ENCODE measurements at regions not wholly inside any gene's neighbourhood (a gene's known extent, or its start where the extent isn't known, plus 50 kb on each side); places are given as distances from the start of the nearest gene placed in this dataset.
A peak's percentile ranks its signal among the peaks of the same experiment; 100 is the strongest.

DNA sequence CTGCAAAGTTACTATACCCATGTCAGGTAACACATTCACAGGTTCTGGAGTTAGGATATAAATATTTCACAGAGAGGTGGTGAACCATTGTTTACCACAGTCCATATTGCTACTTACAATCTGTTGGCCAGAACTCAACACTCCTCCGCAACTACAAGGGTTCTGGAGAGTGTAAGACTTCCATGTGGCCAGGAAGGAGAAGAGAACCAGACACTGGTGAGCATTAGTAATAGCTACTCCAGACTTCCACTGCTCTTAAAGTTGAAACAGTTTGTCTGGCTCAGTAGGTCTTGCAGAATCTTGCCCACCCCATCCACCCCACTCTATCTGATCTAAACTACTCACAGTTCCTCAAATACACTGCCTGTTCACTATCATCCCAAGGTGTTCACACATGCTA, 369.6 kb downstream of the DUSP6 start:
- no peak for DNase-seq

DNA sequence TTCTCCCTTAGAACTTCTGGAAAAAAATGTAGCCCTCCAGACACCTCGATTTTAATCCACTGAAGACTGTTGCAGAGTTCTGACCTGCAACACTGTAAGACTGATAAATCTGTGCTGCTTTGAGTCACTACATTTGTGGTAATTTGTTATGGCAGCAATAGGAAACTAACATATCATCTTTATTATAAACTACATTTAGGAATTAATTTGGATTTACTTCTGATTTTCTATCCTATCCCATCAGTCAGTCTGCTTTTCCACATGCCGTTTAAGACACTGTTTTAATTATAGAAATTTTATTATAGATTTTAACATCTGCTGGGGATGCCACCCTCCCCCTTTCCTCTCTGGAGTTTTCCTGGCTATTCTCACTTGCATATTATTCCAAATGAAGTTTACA, 375.2 kb downstream of the DUSP6 start:
- no peak for DNase-seq

- DNase-seq: no peak
These were observed 378.3 kb downstream of the DUSP6 start for GRCh38 chr12:88973998-88974397.

- DNase-seq: no peak
These were observed 381.6 kb downstream of the DUSP6 start for GRCh38 chr12:88970740-88971139.

DNA sequence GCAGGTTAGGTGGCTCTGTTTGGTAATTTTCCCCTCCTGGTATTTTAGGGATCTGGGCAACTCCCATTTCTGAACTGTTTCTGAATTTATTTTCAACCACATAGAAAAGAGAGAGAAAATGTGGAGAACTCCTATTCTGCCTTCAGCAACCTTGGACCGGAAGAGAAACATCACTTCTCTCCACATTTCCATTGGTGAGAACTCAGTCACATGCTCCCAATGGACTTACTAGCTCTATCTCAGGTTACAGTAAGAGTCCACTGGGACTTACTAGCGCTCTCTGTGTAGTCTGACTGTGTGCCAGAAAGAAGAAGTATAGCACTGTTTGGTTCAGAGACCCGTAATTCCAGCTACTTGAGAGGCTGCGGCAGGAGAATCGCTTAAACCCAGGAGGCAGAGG, 383.2 kb downstream of the DUSP6 start:
- no peak for DNase-seq

DNA sequence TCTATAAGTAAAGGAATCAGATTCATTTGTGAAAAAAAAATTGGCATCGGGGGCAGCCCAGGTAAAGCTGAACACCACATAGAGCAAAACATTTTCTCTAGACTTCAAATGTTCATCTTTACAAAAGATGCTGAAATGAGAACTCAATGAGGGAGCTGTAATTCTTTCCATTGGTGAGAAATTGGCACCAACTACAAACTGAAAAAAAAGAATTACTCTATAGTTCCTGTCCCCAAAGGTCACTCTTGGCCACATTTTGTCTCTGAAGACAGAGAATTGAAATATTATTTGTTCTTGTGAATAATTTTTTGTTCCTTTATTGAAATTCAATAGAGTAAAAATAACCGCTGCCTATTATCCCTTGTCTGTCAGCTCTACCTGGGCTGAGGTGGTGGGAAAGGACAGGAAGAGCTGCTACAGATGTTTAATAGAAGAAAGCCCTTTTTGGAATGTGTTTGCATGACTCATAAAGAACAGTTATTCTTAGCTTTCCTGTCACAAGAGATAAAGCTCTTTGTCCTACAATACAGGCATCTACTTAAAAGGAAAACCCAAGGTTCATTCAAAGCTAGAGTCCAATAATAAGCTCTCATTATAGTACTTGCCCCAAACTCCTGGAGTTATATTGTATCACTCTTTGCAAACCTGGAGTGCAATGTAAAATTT, 380.1 kb upstream of the KITLG start:
- DNase-seq: no peak

GRCh38 chr12:88958946-88959345, 378.7 kb upstream of the KITLG start:
- peak; percentile 47 for DNase-seq

- DNase-seq: peak; percentile 21
These were observed 377.9 kb upstream of the KITLG start for GRCh38 chr12:88958153-88958552.

DNA sequence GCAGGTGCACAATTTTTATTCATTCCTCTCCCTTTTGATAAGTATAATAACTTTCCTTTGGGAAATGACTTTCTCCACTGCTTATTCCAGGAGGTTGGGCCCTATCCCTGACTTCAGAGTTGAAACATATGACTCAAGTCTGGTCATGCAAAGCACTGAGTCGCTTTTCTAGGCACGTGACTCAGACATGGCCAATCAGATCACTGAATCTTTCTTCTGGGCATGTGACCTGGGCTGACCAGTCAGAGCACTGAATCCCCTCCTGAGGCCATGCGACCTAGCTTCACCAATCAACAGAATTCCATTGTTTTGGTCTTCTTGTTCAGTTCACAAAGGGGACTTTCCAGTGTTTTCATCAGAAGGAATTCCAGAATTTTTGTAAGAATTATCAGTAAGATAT, 377.1 kb upstream of the KITLG start:
- DNase-seq: no peak

DNA sequence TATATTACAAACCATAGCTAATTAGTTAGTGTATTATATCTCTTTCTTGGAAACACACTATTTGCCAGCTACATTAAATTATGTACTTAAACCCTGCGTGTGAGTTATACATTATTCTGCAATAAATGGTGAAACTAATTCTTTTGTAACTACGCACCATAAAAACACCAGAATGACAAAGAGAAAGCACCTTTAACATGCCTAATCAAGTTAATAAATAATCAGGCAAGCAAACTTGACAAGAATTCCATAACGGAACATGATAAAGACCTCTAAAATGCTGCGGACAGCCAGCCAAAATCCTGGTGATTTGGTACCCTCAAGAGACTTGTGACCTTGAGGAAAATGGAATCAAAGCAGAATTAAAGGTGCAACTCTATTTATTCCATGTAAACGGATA, 375.3 kb upstream of the KITLG start:
- no peak for DNase-seq

- DNase-seq: no peak
These were observed 372.8 kb upstream of the KITLG start for GRCh38 chr12:88953029-88953586.

DNA sequence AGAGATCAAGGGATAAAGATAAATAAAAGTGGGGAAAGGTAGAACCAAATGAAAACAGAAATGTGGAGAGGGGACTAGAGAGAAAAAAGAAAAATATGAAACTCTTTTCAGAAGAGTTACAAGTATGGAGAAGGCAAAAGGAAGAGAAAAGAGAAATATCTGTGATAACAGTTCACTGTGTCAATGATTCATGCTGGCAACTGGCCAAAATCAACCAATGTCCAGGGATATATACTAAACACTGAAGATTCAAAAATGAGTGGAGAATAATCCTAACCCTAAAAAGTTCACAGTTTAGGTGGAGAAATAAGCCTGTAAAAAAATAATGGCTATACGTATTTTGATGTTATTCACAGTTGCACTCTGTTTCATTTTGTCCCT, 372.3 kb upstream of the KITLG start:
- no peak for DNase-seq

DNA sequence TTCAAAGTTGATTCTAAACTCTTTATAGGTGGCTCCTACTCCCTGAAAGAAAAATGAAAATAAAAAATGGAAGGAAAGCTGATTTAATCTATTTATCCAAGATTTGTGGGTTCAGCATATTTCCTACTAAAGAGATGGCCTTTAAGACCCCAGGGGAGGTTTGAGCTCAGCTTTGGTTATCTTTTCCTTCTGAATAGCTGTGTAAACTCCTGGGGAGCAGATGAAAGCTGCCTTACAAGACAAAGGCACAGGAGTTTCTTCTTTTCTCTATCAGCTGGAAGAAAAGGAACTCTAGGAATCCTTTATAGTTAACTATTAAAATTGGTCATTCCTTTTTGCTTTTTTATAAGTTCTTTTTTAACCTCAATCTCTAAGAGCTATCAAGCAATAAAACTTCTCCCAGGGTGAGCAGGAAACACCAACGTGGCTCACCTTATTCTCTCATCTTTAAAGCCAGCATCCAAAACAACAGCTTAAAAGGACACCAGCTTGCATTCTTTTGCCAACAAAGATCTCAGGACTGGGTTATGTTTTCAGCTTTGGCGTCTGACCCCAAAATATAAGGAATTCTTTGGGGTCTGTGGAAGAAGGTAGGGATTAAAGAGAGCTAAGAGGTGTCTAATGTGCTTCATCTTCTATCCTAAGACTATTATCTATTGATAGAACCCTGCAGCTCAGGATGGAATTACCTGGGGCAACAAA, 371.7 kb upstream of the KITLG start:
- no peak for DNase-seq

- no peak for DNase-seq
These were observed 370.9 kb upstream of the KITLG start for GRCh38 chr12:88951177-88951576.

GRCh38 chr12:88947486-88948043, 367.3 kb upstream of the KITLG start:
- DNase-seq: no peak

- no peak for DNase-seq
These were observed 366.2 kb upstream of the KITLG start for GRCh38 chr12:88946372-88946997.

GRCh38 chr12:88945051-88945732, 364.9 kb upstream of the KITLG start:
- no peak for DNase-seq

DNA sequence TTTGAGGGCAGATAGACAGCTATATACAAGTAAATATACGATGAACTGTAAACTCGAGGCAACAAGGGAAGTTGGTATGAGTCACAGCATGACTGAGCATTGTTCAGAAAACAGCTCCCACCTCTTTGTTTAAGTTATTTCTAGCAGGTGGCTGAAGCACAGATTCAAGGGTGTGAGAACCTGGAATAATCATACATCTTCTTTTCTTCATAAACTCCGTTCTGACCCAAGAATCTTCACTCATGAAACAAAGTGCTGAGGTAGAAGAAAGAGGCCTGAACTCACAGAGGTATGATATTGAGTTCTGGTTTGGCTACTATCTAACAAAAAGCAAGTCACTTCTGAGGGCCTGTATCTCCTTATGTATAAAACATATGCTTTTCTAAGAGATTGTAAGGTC, 364.1 kb upstream of the KITLG start:
- DNase-seq: no peak

- DNase-seq: no peak
These were observed 360.6 kb upstream of the KITLG start for GRCh38 chr12:88940854-88941253.

GRCh38 chr12:88935856-88936255, 355.6 kb upstream of the KITLG start:
- DNase-seq: no peak

- DNase-seq: no peak
These were observed 354.0 kb upstream of the KITLG start for GRCh38 chr12:88934163-88934747.

- no peak for DNase-seq
These were observed 352.2 kb upstream of the KITLG start for GRCh38 chr12:88932457-88932856.

- DNase-seq: no peak
These were observed 351.3 kb upstream of the KITLG start for GRCh38 chr12:88931598-88931997.

All from NCI-H510A (cell line).